SU-DHL-6 (cell line): ENCODE measurements at regions not wholly inside any gene's neighbourhood (a gene's known extent, or its start where the extent isn't known, plus 50 kb on each side); places are given as distances from the start of the nearest gene placed in this dataset.

Experiments used
- H2AFZ ChIP-seq: fragments of 200-600 bp; sonication (generic); 2 replicates; pipeline ENCODE4 v1.6.1; 2014; ENCODE audit warnings: low read depth, mild to moderate bottlenecking, moderate library complexity, mixed read lengths, antibody characterized with exemption, low read length; ENCODE audit not compliant: severe bottlenecking
- H3F3A ChIP-seq: fragments of 200-600 bp; shearing (Covaris generic); 2 replicates; pipeline ENCODE4 v1.6.0; 2016; ENCODE audit warnings: antibody characterized with exemption, mild to moderate bottlenecking; ENCODE audit not compliant: insufficient read depth
- H3K27ac ChIP-seq: fragments of 200-600 bp; sonication (generic); 2 replicates; pipeline ENCODE4 v1.5.1; 2016; ENCODE audit warnings: low read depth, mild to moderate bottlenecking, low read length, moderate library complexity, mixed read lengths
- H3K27me3 ChIP-seq: fragments of 200-600 bp; sonication (generic), shearing (Covaris generic); 2 replicates; pipeline ENCODE4 v1.6.0; 2014; ENCODE audit warnings: mild to moderate bottlenecking, low read length
- H3K36me3 ChIP-seq: fragments of 200-600 bp; sonication (generic); 2 replicates; pipeline ENCODE4 v1.6.1; 2014; ENCODE audit warnings: mild to moderate bottlenecking, low read length, mixed read lengths
- H3K4me2 ChIP-seq: fragments of 300-600, 200-600 bp; shearing (Covaris generic), sonication (generic); 2 replicates; pipeline ENCODE4 v1.6.0; 2014; ENCODE audit warnings: low read length, low read depth, mild to moderate bottlenecking; ENCODE audit not compliant: poor library complexity, severe bottlenecking
- H3K4me3 ChIP-seq: fragments of 200-600 bp; sonication (generic); 2 replicates; pipeline ENCODE4 v1.5.1; 2014; ENCODE audit warnings: antibody characterized with exemption, low read length, mild to moderate bottlenecking, mixed read lengths; ENCODE audit not compliant: insufficient read depth, poor library complexity, severe bottlenecking
- H3K79me2 ChIP-seq: fragments of 200-600 bp; sonication (generic); 2 replicates; pipeline ENCODE4 v1.6.1; 2014; ENCODE audit warnings: mild to moderate bottlenecking, low read length, moderate library complexity; ENCODE audit not compliant: insufficient read depth
- H3K9ac ChIP-seq: fragments of 200-600 bp; sonication (generic); 2 replicates; pipeline ENCODE4 v1.7.0; 2014; ENCODE audit warnings: mild to moderate bottlenecking, low read length
- H3K9me2 ChIP-seq: fragments of 200-600 bp; sonication (generic); replicated peaks from 2 replicates; pipeline ENCODE4 v1.6.1; 2014; ENCODE audit warnings: low read length; ENCODE audit not compliant: insufficient read depth
- H3K9me3 ChIP-seq: fragments of 200-600 bp; sonication (generic); 2 replicates; pipeline ENCODE4 v1.6.1; 2014; ENCODE audit warnings: low read length, mixed read lengths; ENCODE audit not compliant: insufficient read depth
- H4K20me1 ChIP-seq: fragments of 200-600 bp; sonication (generic); 2 replicates; pipeline ENCODE4 v1.6.1; 2014; ENCODE audit warnings: low read depth, mild to moderate bottlenecking, antibody characterized with exemption, low read length, moderate library complexity, mixed read lengths
- CTCF ChIP-seq: fragments of 200-600 bp; sonication (generic); IDR thresholded peaks from one replicate; pipeline ENCODE4 v1.5.1; 2017; ENCODE audit warnings: antibody characterized with exemption, mild to moderate bottlenecking, low read length, moderate library complexity; ENCODE audit not compliant: insufficient read depth, poor library complexity, severe bottlenecking
- EZH2phosphoT487 ChIP-seq: fragments of 200-600 bp; sonication (generic), shearing (Covaris generic); conservative IDR thresholded peaks from 2 replicates; pipeline ENCODE4 v1.6.1; 2018; ENCODE audit warnings: mild to moderate bottlenecking, antibody characterized with exemption, low read length, moderate library complexity, mixed read lengths

- no peak overlapping the region for H3K9ac ChIP-seq
- H3K36me3 ChIP-seq, result no peaks in the 10 kb centered on the region
- no peak overlapping the region for H3K4me2 ChIP-seq
- TF ChIP-seq EZH2phosphoT487 (no peak), CTCF (no peak)
- H2AFZ ChIP-seq, result no peak overlapping the region
- H3K79me2 ChIP-seq, result no peaks in the 10 kb centered on the region
- H3K27me3 ChIP-seq, result no peaks in the 10 kb centered on the region
- H3K9me3 ChIP-seq, result no peaks in the 10 kb centered on the region
- H3F3A ChIP-seq, result no peaks in the 10 kb centered on the region
- no peak overlapping the region for H3K4me3 ChIP-seq
- no peaks in the 10 kb centered on the region for H3K9me2 ChIP-seq
- no peaks in the 10 kb centered on the region for H4K20me1 ChIP-seq
- no peak overlapping the region for H3K27ac ChIP-seq
Observed at GRCh38 chr3:87634426-87634825, 358.0 kb upstream of the POU1F1 start.

- no peaks in the 10 kb centered on the region for H3K9me3 ChIP-seq
- no peaks in the 10 kb centered on the region for H3K79me2 ChIP-seq
- no peak overlapping the region for H3K4me2 ChIP-seq
- H3K4me3 ChIP-seq, result no peak overlapping the region
- H3K9ac ChIP-seq, result no peak overlapping the region
- H4K20me1 ChIP-seq, result no peaks in the 10 kb centered on the region
- no peak overlapping the region for H2AFZ ChIP-seq
- no peak for TF ChIP-seq CTCF
- TF ChIP-seq EZH2phosphoT487, result no peak
- H3F3A ChIP-seq, result no peaks in the 10 kb centered on the region
- no peak overlapping the region for H3K27ac ChIP-seq
- H3K36me3 ChIP-seq, result no peaks in the 10 kb centered on the region
- H3K27me3 ChIP-seq, result no peaks in the 10 kb centered on the region
- H3K9me2 ChIP-seq, result no peaks in the 10 kb centered on the region
Observed at GRCh38 chr3:87627316-87627715, 350.9 kb upstream of the POU1F1 start.

- Histone ChIP-seq H3F3A (no peaks in the 10 kb centered on the region), H3K4me2 (no peak overlapping the region), H3K9me2 (no peaks in the 10 kb centered on the region), H3K4me3 (no peak overlapping the region), H2AFZ (no peak overlapping the region), H4K20me1 (no peaks in the 10 kb centered on the region), H3K79me2 (no peaks in the 10 kb centered on the region), H3K9ac (no peak overlapping the region), H3K27me3 (no peaks in the 10 kb centered on the region), H3K36me3 (no peaks in the 10 kb centered on the region), H3K9me3 (no peaks in the 10 kb centered on the region), H3K27ac (no peak overlapping the region)
- TF ChIP-seq EZH2phosphoT487 (no peak), CTCF (no peak)
Observed at GRCh38 chr3:87626546-87626945, 350.2 kb upstream of the POU1F1 start.

- Histone ChIP-seq H3K27me3 (no peaks in the 10 kb centered on the region), H3K4me3 (no peak overlapping the region), H3K9ac (no peak overlapping the region), H3K4me2 (no peak overlapping the region), H3K9me2 (no peaks in the 10 kb centered on the region), H3K27ac (no peak overlapping the region), H3K9me3 (no peaks in the 10 kb centered on the region), H3K36me3 (no peaks in the 10 kb centered on the region), H3K79me2 (no peaks in the 10 kb centered on the region), H3F3A (no peaks in the 10 kb centered on the region), H4K20me1 (no peaks in the 10 kb centered on the region), H2AFZ (no peak overlapping the region)
- no peak for TF ChIP-seq EZH2phosphoT487
- no peak for TF ChIP-seq CTCF
Observed at GRCh38 chr3:87625876-87626275, 349.5 kb upstream of the POU1F1 start.
